GM12878 (cell line): ENCODE measurements at regions not wholly inside any gene's neighbourhood (a gene's known extent, or its start where the extent isn't known, plus 50 kb on each side); places are given as distances from the start of the nearest gene placed in this dataset.

Experiments used
- ATAC-seq: fragments of 200-7000 bp; cut with Tn5 transposase; 3 replicates; pipeline ENCODE4 v1.9.1; 2020; ENCODE audit warnings: mild to moderate bottlenecking, moderate library complexity
- BruUV-seq: library from RNA; stranded (reverse); fragments of 400-500 nt; replicated peaks from 2 replicates; lab custom pipeline; 2021; lab: Mats Ljungman, UMichigan
- CTCF ChIA-PET: fragments of 300-600 bp; sonication (Branson Sonifier 250); formaldehyde crosslinking; extraction: SDS; loops from one replicate; lab custom pipeline; 2021; ENCODE audit warnings: inconsistent platforms; lab: Yijun Ruan, JAX
- POLR2A ChIA-PET: fragments of 350-600 bp; formaldehyde crosslinking; extraction: SDS; loops from one replicate; lab custom pipeline; 2021; ENCODE audit warnings: inconsistent platforms; lab: Charles Lee
- RAD21 ChIA-PET: fragments of 300-600 bp; sonication (Branson Sonifier 250); formaldehyde crosslinking; loops from one replicate; lab custom pipeline; 2023; ENCODE audit warnings: antibody characterized with exemption; ENCODE audit not compliant: unreplicated experiment; lab: Charles Lee
- SMC1A ChIA-PET: fragments of 300-600 bp; sonication (Branson Sonifier 250); formaldehyde crosslinking; loops from one replicate; lab custom pipeline; 2023; ENCODE audit not compliant: unreplicated experiment, uncharacterized antibody; lab: Charles Lee
- DNase-seq: peaks from one replicate; pipeline ENCODE4 v3.0.0-alpha.2; 2011; ENCODE audit warnings: low read depth, low spot score
- FAIRE-seq: peaks from 3 replicates; lab custom pipeline; 2011; peaks lifted over from hg19 to GRCh38; lab: Jason Lieb, UNC
- H2AFZ ChIP-seq: 2 replicates; pipeline ENCODE4 v1.6.0; 2011; ENCODE audit warnings: low read depth, low read length, control low read depth; ENCODE audit not compliant: control insufficient read depth
- H3K27ac ChIP-seq: 2 replicates; pipeline ENCODE4 v1.5.1; 2011; ENCODE audit warnings: control low read depth; ENCODE audit not compliant: control insufficient read depth, insufficient read depth
- H3K27me3 ChIP-seq, 2 experiments: replicated peaks in 1 of 2; 2 replicates each; pipeline versions ENCODE4 v1.6.0 to v1.6.1; 2011; ENCODE audit warnings: low read length in 1 of 2; ENCODE audit not compliant: control insufficient read depth in 2 of 2, insufficient read depth in 2 of 2
- H3K36me3 ChIP-seq, 2 experiments: 2 replicates each; pipeline ENCODE4 v1.5.1; 2011; ENCODE audit warnings: low read length in 1 of 2; ENCODE audit not compliant: control insufficient read depth in 2 of 2, insufficient read depth in 2 of 2
- H3K4me1 ChIP-seq: 2 replicates; pipeline ENCODE4 v1.6.1; 2011; ENCODE audit warnings: mild to moderate bottlenecking, low read length, moderate library complexity, mixed read lengths; ENCODE audit not compliant: control insufficient read depth, insufficient read depth
- H3K4me2 ChIP-seq: 2 replicates; pipeline ENCODE4 v1.6.0; 2011; ENCODE audit warnings: control low read depth; ENCODE audit not compliant: control insufficient read depth, insufficient read depth
- H3K4me3 ChIP-seq: fragments of 200-600 bp; sonication (generic); 2 replicates; pipeline ENCODE4 v1.5.1; 2016
- H3K79me2 ChIP-seq: 2 replicates; pipeline ENCODE4 v1.6.0; 2011; ENCODE audit warnings: low read length; ENCODE audit not compliant: control insufficient read depth, insufficient read depth
- H3K9ac ChIP-seq: 2 replicates; pipeline ENCODE4 v1.8.0; 2011; ENCODE audit warnings: low read length, control low read depth, mixed read lengths; ENCODE audit not compliant: control insufficient read depth, insufficient read depth
- H3K9me3 ChIP-seq: replicated peaks from 3 replicates; pipeline ENCODE4 v1.5.1; 2011; ENCODE audit warnings: mild to moderate bottlenecking, low read length; ENCODE audit not compliant: control insufficient read depth, insufficient read depth
- H4K20me1 ChIP-seq: 2 replicates; pipeline ENCODE4 v1.6.0; 2011; ENCODE audit not compliant: control insufficient read depth, insufficient read depth
- CBFB ChIP-seq: IDR thresholded peaks from 2 replicates; pipeline ENCODE4 v1.6.1; 2016; ENCODE audit warnings: antibody characterized with exemption, low read depth
- EP300 ChIP-seq, 2 experiments: fragments of 150-350 bp in 1 of 2; IDR thresholded peaks; 2 replicates each; pipeline ENCODE4 v1.6.1; 2011 to 2012; ENCODE audit warnings: low read depth in 2 of 2, low read length in 2 of 2, borderline replicate concordance in 1 of 2, improper control_type of control experiment in 1 of 2, inconsistent platforms in 1 of 2; ENCODE audit not compliant: control insufficient read depth in 1 of 2
- GABPA ChIP-seq: IDR thresholded peaks from 2 replicates; pipeline ENCODE4 v1.6.1; 2014; ENCODE audit warnings: antibody characterized with exemption, low read depth, mild to moderate bottlenecking, inconsistent platforms
- IRF4 ChIP-seq: IDR thresholded peaks from 2 replicates; pipeline ENCODE4 v1.6.1; 2011; ENCODE audit warnings: low read depth, low read length
- NFIC ChIP-seq: IDR thresholded peaks from 2 replicates; pipeline ENCODE4 v1.6.1; 2012; ENCODE audit warnings: low read depth, mild to moderate bottlenecking, inconsistent platforms, low read length, moderate library complexity
- PAX8 ChIP-seq: fragments of 450-650 bp; IDR thresholded peaks from 2 replicates; pipeline ENCODE4 v1.6.1; 2017; ENCODE audit warnings: mild to moderate bottlenecking, moderate library complexity
- PML ChIP-seq: IDR thresholded peaks from 2 replicates; pipeline ENCODE4 v1.6.1; 2012; ENCODE audit warnings: low read length, inconsistent platforms
- POLR2AphosphoS5 ChIP-seq: IDR thresholded peaks from 2 replicates; pipeline ENCODE4 v1.6.1; 2011; ENCODE audit warnings: mild to moderate bottlenecking, low read length, inconsistent platforms
- SP1 ChIP-seq: IDR thresholded peaks from one replicate; pipeline ENCODE4 v1.6.1; 2011; ENCODE audit warnings: low read depth, low read length
- whole genome bisulfite sequencing: methylation state at CpG from one replicate; pipeline ENCODE4 v1.1.6; 2016; ENCODE audit warnings: low lambda C conversion rate; ENCODE audit not compliant: insufficient replicate concordance, insufficient coverage; ENCODE audit errors: missing lambda C conversion rate; 5-methylcytosine and 5-hydroxymethylcytosine counted together
- in situ Hi-C: fragments of 300-500 bp; cut with MboI; formaldehyde crosslinking; loops from 9 replicates; pipeline ENCODE4 v1.14.3; 2018; ENCODE audit warnings: mixed read lengths
- intact Hi-C: fragments of 100-400 bp; cut with micrococcal nuclease; formaldehyde crosslinking; loops from one replicate; pipeline ENCODE4 v1.14.2; 2022; ENCODE audit not compliant: unreplicated experiment
- TF ChIP-seq, protein P1 (sequence below): fragments of 450-650 bp; IDR thresholded peaks from 2 replicates; pipeline ENCODE4 v1.6.1; 2016; ENCODE audit warnings: mild to moderate bottlenecking

DNA sequence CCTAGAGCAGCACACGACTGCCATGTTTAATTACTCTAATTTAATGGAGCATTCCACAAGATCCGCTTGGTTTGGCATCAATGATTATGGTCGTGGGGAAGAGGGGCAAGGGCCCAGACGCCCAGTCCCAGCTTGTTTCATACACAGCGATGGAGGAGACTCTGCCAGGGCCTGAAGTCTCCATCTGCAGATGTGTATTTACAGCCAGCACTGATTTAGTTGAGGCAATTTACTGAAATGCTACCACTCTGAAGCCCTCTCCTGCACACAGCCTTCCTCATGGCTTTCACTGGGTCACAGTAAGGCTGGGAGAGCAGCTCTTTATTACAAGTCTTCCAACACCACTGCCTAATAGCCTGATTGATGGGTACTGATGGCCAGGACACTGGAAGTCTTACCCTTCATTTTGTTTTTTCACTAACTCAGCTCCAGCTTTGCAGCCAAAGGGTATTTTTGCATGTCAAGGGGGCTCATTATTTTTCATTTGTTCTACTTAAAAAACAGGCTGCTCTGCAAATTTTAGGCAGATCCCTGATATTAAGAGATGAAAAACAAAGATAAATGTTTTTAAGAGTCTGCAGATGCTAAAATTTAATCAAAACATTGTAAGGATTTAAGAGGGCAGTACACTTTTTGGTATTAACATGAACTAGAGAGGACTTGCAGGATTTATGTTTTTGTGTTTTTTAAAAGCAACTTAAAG lies 236.3 kb downstream of the SIPA1L2 start:
- CTCF ChIA-PET = no interaction called here
- TF ChIP-seq, protein P1, sequence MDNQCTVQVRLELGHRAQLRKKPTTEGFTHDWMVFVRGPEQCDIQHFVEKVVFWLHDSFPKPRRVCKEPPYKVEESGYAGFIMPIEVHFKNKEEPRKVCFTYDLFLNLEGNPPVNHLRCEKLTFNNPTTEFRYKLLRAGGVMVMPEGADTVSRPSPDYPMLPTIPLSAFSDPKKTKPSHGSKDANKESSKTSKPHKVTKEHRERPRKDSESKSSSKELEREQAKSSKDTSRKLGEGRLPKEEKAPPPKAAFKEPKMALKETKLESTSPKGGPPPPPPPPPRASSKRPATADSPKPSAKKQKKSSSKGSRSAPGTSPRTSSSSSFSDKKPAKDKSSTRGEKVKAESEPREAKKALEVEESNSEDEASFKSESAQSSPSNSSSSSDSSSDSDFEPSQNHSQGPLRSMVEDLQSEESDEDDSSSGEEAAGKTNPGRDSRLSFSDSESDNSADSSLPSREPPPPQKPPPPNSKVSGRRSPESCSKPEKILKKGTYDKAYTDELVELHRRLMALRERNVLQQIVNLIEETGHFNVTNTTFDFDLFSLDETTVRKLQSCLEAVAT = no peak
- no peak for TF ChIP-seq PAX8
- no peak for TF ChIP-seq SP1
- TF ChIP-seq IRF4 = no peak
- TF ChIP-seq GABPA = no peak
- no peak for TF ChIP-seq EP300 (IDR thresholded peaks at IDR 0.05; ENCODE audit: borderline replicate concordance in 1 of 2, control insufficient read depth in 1 of 2, low read depth in 2 of 2, low read length in 2 of 2)
- TF ChIP-seq CBFB = no peak
- no peak for TF ChIP-seq PML
- no peak for TF ChIP-seq NFIC
- TF ChIP-seq POLR2AphosphoS5 = no peak
- TF ChIP-seq, all 136 proteins: peak for 0
- POLR2A ChIA-PET = no interaction called here

More for the DNA sequence above, 236.3 kb downstream of the SIPA1L2 start:
- no peak overlapping the region for H3K4me2 ChIP-seq
- no peaks in the 10 kb centered on the region for H3K9me3 ChIP-seq
- intact Hi-C loops = no loop called here
- H3K4me1 ChIP-seq = no peaks in the 10 kb centered on the region
- no peaks in the 10 kb centered on the region for H4K20me1 ChIP-seq
- H3K27me3 ChIP-seq = no peaks in the 10 kb centered on the region
- H3K36me3 ChIP-seq = no peaks in the 10 kb centered on the region
- no TSS peak for BruUV-seq
- no peak overlapping the region for H2AFZ ChIP-seq
- no peaks in the 10 kb centered on the region for H3K79me2 ChIP-seq
- DNase-seq = no peak
- 23% methylated on average over 5 of the region's 5 CpGs for WGBS
- no peak overlapping the region for H3K9ac ChIP-seq
- in situ Hi-C loops = no loop called here
- SMC1A ChIA-PET = no interaction called here
- H3K4me3 ChIP-seq = no peak overlapping the region
- no peak for ATAC-seq
- FAIRE-seq = no peak
- RAD21 ChIA-PET = no interaction called here
- no peak overlapping the region for H3K27ac ChIP-seq
